ENCODE measurements at regions not wholly inside any gene's neighbourhood (a gene's known extent, or its start where the extent isn't known, plus 50 kb on each side); places are given as distances from the start of the nearest gene placed in this dataset.

- H3K27ac ChIP-seq (ENCODE audit: low read depth, low read length), result no peak overlapping the region
- peaks cover 30% of the 10 kb centered on the region for H3K4me1 ChIP-seq (ENCODE audit: control insufficient read depth, insufficient read depth, low read length, unreplicated experiment)
- H3K4me3 ChIP-seq (ENCODE audit: low read depth, low read length), result no peak overlapping the region
- H3K79me2 ChIP-seq (ENCODE audit: control insufficient read depth, insufficient read depth, low read length, unreplicated experiment), result no peaks in the 10 kb centered on the region
- H3K27me3 ChIP-seq (ENCODE audit: insufficient read depth, low read length), result no peaks in the 10 kb centered on the region
- no peak overlapping the region for H2AFZ ChIP-seq (ENCODE audit: low read length, unreplicated experiment)
- H3K36me3 ChIP-seq (ENCODE audit: insufficient read depth, low read length), result no peaks in the 10 kb centered on the region
Measured at GRCh38 chr9:18067548-18068120, 406.3 kb upstream of the ADAMTSL1 start.

GRCh38 chr9:18068900-18069299, 405.1 kb upstream of the ADAMTSL1 start:
- H2AFZ ChIP-seq (ENCODE audit: low read length, unreplicated experiment), result no peak overlapping the region
- H3K27ac ChIP-seq (ENCODE audit: low read depth, low read length), result no peak overlapping the region
- no peaks in the 10 kb centered on the region for H3K36me3 ChIP-seq (ENCODE audit: insufficient read depth, low read length)
- H3K79me2 ChIP-seq (ENCODE audit: control insufficient read depth, insufficient read depth, low read length, unreplicated experiment), result no peaks in the 10 kb centered on the region
- H3K27me3 ChIP-seq (ENCODE audit: insufficient read depth, low read length), result no peaks in the 10 kb centered on the region
- H3K4me3 ChIP-seq (ENCODE audit: low read depth, low read length), result no peak overlapping the region
- peaks cover 24% of the 10 kb centered on the region for H3K4me1 ChIP-seq (ENCODE audit: control insufficient read depth, insufficient read depth, low read length, unreplicated experiment)

- Histone ChIP-seq H2AFZ (ENCODE audit: low read length, unreplicated experiment) (peak overlapping the region; percentile 92), H3K4me1 (ENCODE audit: control insufficient read depth, insufficient read depth, low read length, unreplicated experiment) (peaks cover 19% of the 10 kb centered on the region), H3K36me3 (ENCODE audit: insufficient read depth, low read length) (no peaks in the 10 kb centered on the region), H3K27me3 (ENCODE audit: insufficient read depth, low read length) (no peaks in the 10 kb centered on the region), H3K27ac (ENCODE audit: low read depth, low read length) (peak overlapping the region; percentile 61), H3K79me2 (ENCODE audit: control insufficient read depth, insufficient read depth, low read length, unreplicated experiment) (no peaks in the 10 kb centered on the region), H3K4me3 (ENCODE audit: low read depth, low read length) (peak overlapping the region; percentile 59)
Measured at GRCh38 chr9:18071651-18072060, 402.3 kb upstream of the ADAMTSL1 start.

- Histone ChIP-seq H3K27ac (ENCODE audit: low read depth, low read length) (no peak overlapping the region), H3K79me2 (ENCODE audit: control insufficient read depth, insufficient read depth, low read length, unreplicated experiment) (no peaks in the 10 kb centered on the region), H3K4me1 (ENCODE audit: control insufficient read depth, insufficient read depth, low read length, unreplicated experiment) (peaks cover 19% of the 10 kb centered on the region), H3K4me3 (ENCODE audit: low read depth, low read length) (no peak overlapping the region), H2AFZ (ENCODE audit: low read length, unreplicated experiment) (no peak overlapping the region), H3K27me3 (ENCODE audit: insufficient read depth, low read length) (no peaks in the 10 kb centered on the region), H3K36me3 (ENCODE audit: insufficient read depth, low read length) (no peaks in the 10 kb centered on the region)
Measured at GRCh38 chr9:18073002-18073401, 401.0 kb upstream of the ADAMTSL1 start.

- peaks cover 19% of the 10 kb centered on the region for H3K4me1 ChIP-seq (ENCODE audit: control insufficient read depth, insufficient read depth, low read length, unreplicated experiment)
- H2AFZ ChIP-seq (ENCODE audit: low read length, unreplicated experiment), result no peak overlapping the region
Measured at GRCh38 chr9:18074041-18074440, 399.9 kb upstream of the ADAMTSL1 start.

GRCh38 chr9:18075253-18075952, 398.6 kb upstream of the ADAMTSL1 start:
- Histone ChIP-seq H3K79me2 (ENCODE audit: control insufficient read depth, insufficient read depth, low read length, unreplicated experiment) (no peaks in the 10 kb centered on the region), H3K36me3 (ENCODE audit: insufficient read depth, low read length) (no peaks in the 10 kb centered on the region), H2AFZ (ENCODE audit: low read length, unreplicated experiment) (no peak overlapping the region), H3K27ac (ENCODE audit: low read depth, low read length) (no peak overlapping the region), H3K27me3 (ENCODE audit: insufficient read depth, low read length) (no peaks in the 10 kb centered on the region), H3K4me3 (ENCODE audit: low read depth, low read length) (no peak overlapping the region), H3K4me1 (ENCODE audit: control insufficient read depth, insufficient read depth, low read length, unreplicated experiment) (peaks cover 19% of the 10 kb centered on the region)

More at GRCh38 chr9:18074041-18074440, 399.9 kb upstream of the ADAMTSL1 start:
- no peaks in the 10 kb centered on the region for H3K36me3 ChIP-seq (ENCODE audit: insufficient read depth, low read length)
- no peaks in the 10 kb centered on the region for H3K79me2 ChIP-seq (ENCODE audit: control insufficient read depth, insufficient read depth, low read length, unreplicated experiment)
- no peaks in the 10 kb centered on the region for H3K27me3 ChIP-seq (ENCODE audit: insufficient read depth, low read length)
- H3K4me3 ChIP-seq (ENCODE audit: low read depth, low read length), result no peak overlapping the region
- no peak overlapping the region for H3K27ac ChIP-seq (ENCODE audit: low read depth, low read length)

- Histone ChIP-seq H3K4me1 (ENCODE audit: control insufficient read depth, insufficient read depth, low read length, unreplicated experiment) (no peaks in the 10 kb centered on the region), H2AFZ (ENCODE audit: low read length, unreplicated experiment) (no peak overlapping the region), H3K27ac (ENCODE audit: low read depth, low read length) (no peak overlapping the region), H3K36me3 (ENCODE audit: insufficient read depth, low read length) (no peaks in the 10 kb centered on the region), H3K79me2 (ENCODE audit: control insufficient read depth, insufficient read depth, low read length, unreplicated experiment) (no peaks in the 10 kb centered on the region), H3K27me3 (ENCODE audit: insufficient read depth, low read length) (no peaks in the 10 kb centered on the region), H3K4me3 (ENCODE audit: low read depth, low read length) (no peak overlapping the region)
Measured at GRCh38 chr9:18077941-18078678, 395.8 kb upstream of the ADAMTSL1 start.

GRCh38 chr9:18092138-18092537, 381.8 kb upstream of the ADAMTSL1 start:
- Histone ChIP-seq H3K36me3 (ENCODE audit: insufficient read depth, low read length) (no peaks in the 10 kb centered on the region), H3K27me3 (ENCODE audit: insufficient read depth, low read length) (peaks cover 6% of the 10 kb centered on the region; the same call in 1 of the 2 replicates), H3K4me3 (ENCODE audit: low read depth, low read length) (no peak overlapping the region), H3K4me1 (ENCODE audit: control insufficient read depth, insufficient read depth, low read length, unreplicated experiment) (no peaks in the 10 kb centered on the region), H3K79me2 (ENCODE audit: control insufficient read depth, insufficient read depth, low read length, unreplicated experiment) (no peaks in the 10 kb centered on the region), H3K27ac (ENCODE audit: low read depth, low read length) (no peak overlapping the region), H2AFZ (ENCODE audit: low read length, unreplicated experiment) (no peak overlapping the region)

GRCh38 chr9:18106006-18106560, 367.9 kb upstream of the ADAMTSL1 start:
- no peaks in the 10 kb centered on the region for H3K4me1 ChIP-seq (ENCODE audit: control insufficient read depth, insufficient read depth, low read length, unreplicated experiment)
- H3K27ac ChIP-seq (ENCODE audit: low read depth, low read length), result no peak overlapping the region
- H3K27me3 ChIP-seq (ENCODE audit: insufficient read depth, low read length), result peaks cover 10% of the 10 kb centered on the region; the same call in 1 of the 2 replicates
- H3K79me2 ChIP-seq (ENCODE audit: control insufficient read depth, insufficient read depth, low read length, unreplicated experiment), result no peaks in the 10 kb centered on the region
- no peak overlapping the region for H3K4me3 ChIP-seq (ENCODE audit: low read depth, low read length)
- no peak overlapping the region for H2AFZ ChIP-seq (ENCODE audit: low read length, unreplicated experiment)
- no peaks in the 10 kb centered on the region for H3K36me3 ChIP-seq (ENCODE audit: insufficient read depth, low read length)

GRCh38 chr9:18109675-18110074, 364.3 kb upstream of the ADAMTSL1 start:
- peaks cover 23% of the 10 kb centered on the region for H3K27me3 ChIP-seq (ENCODE audit: insufficient read depth, low read length)
- H3K4me3 ChIP-seq (ENCODE audit: low read depth, low read length), result no peak overlapping the region
- H3K27ac ChIP-seq (ENCODE audit: low read depth, low read length), result no peak overlapping the region
- H2AFZ ChIP-seq (ENCODE audit: low read length, unreplicated experiment), result no peak overlapping the region
- no peaks in the 10 kb centered on the region for H3K4me1 ChIP-seq (ENCODE audit: control insufficient read depth, insufficient read depth, low read length, unreplicated experiment)
- no peaks in the 10 kb centered on the region for H3K79me2 ChIP-seq (ENCODE audit: control insufficient read depth, insufficient read depth, low read length, unreplicated experiment)
- no peaks in the 10 kb centered on the region for H3K36me3 ChIP-seq (ENCODE audit: insufficient read depth, low read length)

Data from ACC112 (cell line).